Lung (tissue), 11 donors: ENCODE measurements at regions not wholly inside any gene's neighbourhood (a gene's known extent, or its start where the extent isn't known, plus 50 kb on each side); places are given as distances from the start of the nearest gene placed in this dataset.

Experiments used
- ATAC-seq: fragments of 200-7000 bp; cut with Tn5 transposase; one replicate; pipeline ENCODE4 v1.9.1; 2020; ENCODE audit warnings: moderate number of reproducible peaks; ENCODE audit not compliant: insufficient read depth, low FRiP score
- DNase-seq, 3 donors: peaks; one replicate each; pipeline ENCODE4 v3.0.0-alpha.2; 2013 to 2017
- H3K27ac ChIP-seq, 2 donors: one replicate each; pipeline ENCODE4 v1.5.1; 2013; ENCODE audit warnings: mild to moderate bottlenecking in 2 of 2, moderate library complexity in 2 of 2, control low read depth in 1 of 2, inconsistent platforms in 1 of 2, low read depth in 1 of 2, low read length in 1 of 2
- H3K27me3 ChIP-seq, 3 donors: one replicate each; pipeline ENCODE4 v1.5.1; 2013; ENCODE audit warnings: low read length in 2 of 3; ENCODE audit not compliant: control insufficient read depth in 3 of 3, insufficient read depth in 3 of 3
- H3K36me3 ChIP-seq, 4 donors: one replicate each; pipeline ENCODE4 v1.5.1; 2013; ENCODE audit warnings: low read length in 4 of 4, mild to moderate bottlenecking in 1 of 4, moderate library complexity in 1 of 4; ENCODE audit not compliant: control insufficient read depth in 4 of 4, insufficient read depth in 4 of 4
- H3K4me1 ChIP-seq, 5 donors: one replicate each; pipeline ENCODE4 v1.5.1; 2013; ENCODE audit warnings: low read length in 5 of 5, mild to moderate bottlenecking in 2 of 5, moderate library complexity in 1 of 5; ENCODE audit not compliant: control insufficient read depth in 5 of 5, insufficient read depth in 5 of 5
- H3K4me3 ChIP-seq: one replicate; pipeline ENCODE4 v1.5.1; 2013; ENCODE audit warnings: mild to moderate bottlenecking, control low read depth, moderate library complexity
- H3K9ac ChIP-seq, 2 donors: one replicate each; pipeline ENCODE4 v1.5.1; 2013; ENCODE audit warnings: low read length in 2 of 2, control low read depth in 1 of 2; ENCODE audit not compliant: insufficient read depth in 1 of 2
- H3K9me3 ChIP-seq, 4 donors: one replicate each; pipeline ENCODE4 v1.5.1; 2013; ENCODE audit warnings: low read length in 3 of 4, mild to moderate bottlenecking in 1 of 4, moderate library complexity in 1 of 4; ENCODE audit not compliant: control insufficient read depth in 4 of 4, insufficient read depth in 3 of 4
- CTCF ChIP-seq: IDR thresholded peaks from 2 replicates; pipeline ENCODE4 v1.5.1; 2012; ENCODE audit warnings: mild to moderate bottlenecking; ENCODE audit errors: control extremely low read depth, extremely low read depth
- WGBS, 2 donors: extraction: QIAGEN DNeasy Blood & Tissue Kit; methylation state at CpG; one replicate each; pipeline ENCODE4 v1.1.7; 2013; 5-methylcytosine and 5-hydroxymethylcytosine counted together
- donor health status: control.
- donor health status: control.
- donor health status: Bipolar disorder and iron deficiency.
- donor health status: healthy.
- donor health status: DM: yes; HTN: yes; CAD: no.

- Histone ChIP-seq H3K36me3 (no peaks in the 10 kb centered on the region), H3K27me3 (peaks cover 0 to 2% (median 0%) of the 10 kb centered on the region in 3 donors), H3K4me1 (no peaks in the 10 kb centered on the region), H3K27ac (no peak overlapping the region), H3K9me3 (no peaks in the 10 kb centered on the region), H3K9ac (no peak overlapping the region), H3K4me3 (no peak overlapping the region)
- DNase-seq (no peak), ATAC-seq (no peak)
- WGBS, 2 donors: 67 to 74% methylated on average over 4 of the region's 4 CpGs
- no peak for TF ChIP-seq CTCF
Observed at GRCh38 chr18:9025091-9025838, 77.2 kb upstream of the NDUFV2 start.

GRCh38 chr18:9029131-9029530, 73.4 kb upstream of the NDUFV2 start:
- WGBS, 2 donors: 97% methylated on average over 2 of the region's 2 CpGs
- no peak overlapping the region for H3K9ac ChIP-seq
- no peak overlapping the region for H3K4me3 ChIP-seq
- no peak overlapping the region for H3K27ac ChIP-seq
- no peak for TF ChIP-seq CTCF
- DNase-seq (no peak), ATAC-seq (no peak)
- no peaks in the 10 kb centered on the region for H3K4me1 ChIP-seq
- H3K27me3 ChIP-seq: peaks cover 0 to 2% (median 0%) of the 10 kb centered on the region in 3 donors
- no peaks in the 10 kb centered on the region for H3K36me3 ChIP-seq
- peaks cover 0 to 3% (median 0%) of the 10 kb centered on the region in 4 donors for H3K9me3 ChIP-seq

GRCh38 chr18:9032519-9032918, 70.0 kb upstream of the NDUFV2 start:
- Histone ChIP-seq H3K9ac (no peak overlapping the region), H3K4me1 (no peaks in the 10 kb centered on the region), H3K36me3 (no peaks in the 10 kb centered on the region), H3K27me3 (no peaks in the 10 kb centered on the region), H3K27ac (no peak overlapping the region), H3K9me3 (peaks cover 0 to 3% (median 0%) of the 10 kb centered on the region in 4 donors), H3K4me3 (no peak overlapping the region)
- DNase-seq (no peak), ATAC-seq (no peak)
- no peak for TF ChIP-seq CTCF
- 85% methylated on average over 7 of the region's 7 CpGs for WGBS, 2 donors
